Hepatocyte (in vitro differentiated cells): ENCODE measurements at regions not wholly inside any gene's neighbourhood (a gene's known extent, or its start where the extent isn't known, plus 50 kb on each side); places are given as distances from the start of the nearest gene placed in this dataset.

Experiments used
- DNase-seq: peaks from one replicate; pipeline ENCODE4 v3.0.0-alpha.2; 2016; ENCODE audit warnings: low spot score
- H2AFZ ChIP-seq: fragments of 200-600 bp; sonication (generic); 2 replicates; pipeline ENCODE4 v1.6.0; 2016; ENCODE audit warnings: antibody characterized with exemption, mild to moderate bottlenecking
- H3K27ac ChIP-seq: fragments of 200-600 bp; sonication (generic); 2 replicates; pipeline ENCODE4 v1.5.1; 2016; ENCODE audit warnings: mild to moderate bottlenecking
- H3K27me3 ChIP-seq: fragments of 200-600 bp; sonication (generic); 2 replicates; pipeline ENCODE4 v1.6.1; 2016
- H3K36me3 ChIP-seq: fragments of 200-600 bp; sonication (generic); replicated peaks from 2 replicates; pipeline ENCODE4 v1.5.1; 2016; ENCODE audit warnings: low read depth; ENCODE audit not compliant: insufficient read depth
- H3K4me1 ChIP-seq: fragments of 200-600 bp; sonication (generic); 2 replicates; pipeline ENCODE4 v1.5.1; 2016; ENCODE audit warnings: mild to moderate bottlenecking, moderate library complexity; ENCODE audit not compliant: insufficient read depth
- H3K4me2 ChIP-seq: fragments of 200-600 bp; sonication (generic); 2 replicates; pipeline ENCODE4 v1.6.0; 2016
- H3K4me3 ChIP-seq: fragments of 200-600 bp; sonication (generic); 2 replicates; pipeline ENCODE4 v1.5.1; 2016; ENCODE audit warnings: mild to moderate bottlenecking
- H3K79me2 ChIP-seq: fragments of 200-600 bp; sonication (generic); 2 replicates; pipeline ENCODE4 v1.6.0; 2017; ENCODE audit warnings: mild to moderate bottlenecking
- H3K9me2 ChIP-seq: fragments of 200-600 bp; sonication (generic); replicated peaks from 2 replicates; pipeline ENCODE4 v1.6.0; 2017; ENCODE audit warnings: mild to moderate bottlenecking; ENCODE audit not compliant: insufficient read depth
- H3K9me3 ChIP-seq: fragments of 200-600 bp; sonication (generic); 2 replicates; pipeline ENCODE4 v1.5.1; 2016; ENCODE audit warnings: low read depth, mild to moderate bottlenecking
- H4K20me1 ChIP-seq: fragments of 200-600 bp; sonication (generic); 2 replicates; pipeline ENCODE4 v1.6.0; 2016; ENCODE audit warnings: mild to moderate bottlenecking; ENCODE audit not compliant: insufficient read depth, poor library complexity, severe bottlenecking
- CTCF ChIP-seq: fragments of 200-600 bp; sonication (generic); IDR thresholded peaks from 2 replicates; pipeline ENCODE4 v1.5.1; 2016; ENCODE audit warnings: antibody characterized with exemption, mild to moderate bottlenecking; ENCODE audit not compliant: poor library complexity
- EZH2 ChIP-seq: fragments of 200-600 bp; sonication (generic); IDR thresholded peaks from 2 replicates; pipeline ENCODE4 v1.6.1; 2016; ENCODE audit warnings: antibody characterized with exemption, mild to moderate bottlenecking, borderline replicate concordance
- EZH2phosphoT487 ChIP-seq: fragments of 200-600 bp; sonication (generic); IDR thresholded peaks from one replicate; pipeline ENCODE4 v1.6.1; 2018; ENCODE audit warnings: antibody characterized with exemption, mild to moderate bottlenecking, low read depth, moderate library complexity; ENCODE audit not compliant: unreplicated experiment, severe bottlenecking
- WGBS: methylation state at CpG from one replicate; pipeline ENCODE4 v1.1.6; 2016; ENCODE audit warnings: low lambda C conversion rate; ENCODE audit errors: missing lambda C conversion rate; 5-methylcytosine and 5-hydroxymethylcytosine counted together

- Histone ChIP-seq H3K9me2 (no peaks in the 10 kb centered on the region), H2AFZ (no peak overlapping the region), H3K4me2 (no peak overlapping the region), H3K27me3 (no peaks in the 10 kb centered on the region), H3K9me3 (no peaks in the 10 kb centered on the region), H3K79me2 (no peaks in the 10 kb centered on the region), H3K36me3 (no peaks in the 10 kb centered on the region), H3K27ac (no peak overlapping the region), H4K20me1 (no peaks in the 10 kb centered on the region), H3K4me1 (no peaks in the 10 kb centered on the region), H3K4me3 (no peak overlapping the region)
- no peak for TF ChIP-seq EZH2phosphoT487
- no peak for TF ChIP-seq CTCF
- no peak for TF ChIP-seq EZH2
- WGBS: 64% methylated on average over 3 of the region's 3 CpGs
- no peak for DNase-seq
Measured at GRCh38 chr1:217190359-217190758, 440.5 kb downstream of the GPATCH2 start.

- Histone ChIP-seq H3K4me1 (no peaks in the 10 kb centered on the region), H4K20me1 (no peaks in the 10 kb centered on the region), H3K9me3 (no peaks in the 10 kb centered on the region), H3K27me3 (no peaks in the 10 kb centered on the region), H3K4me3 (no peak overlapping the region), H2AFZ (no peak overlapping the region), H3K4me2 (no peak overlapping the region), H3K9me2 (no peaks in the 10 kb centered on the region), H3K27ac (no peak overlapping the region), H3K79me2 (no peaks in the 10 kb centered on the region), H3K36me3 (no peaks in the 10 kb centered on the region)
- TF ChIP-seq EZH2phosphoT487 (no peak), CTCF (no peak), EZH2 (no peak)
- no peak for DNase-seq
- WGBS: 94% methylated on average over 1 of the region's 1 CpG
Measured at GRCh38 chr1:217189362-217189761, 441.5 kb downstream of the GPATCH2 start.

GRCh38 chr1:217188280-217189237 is 442.3 kb downstream of the GPATCH2 start:
- no peaks in the 10 kb centered on the region for H4K20me1 ChIP-seq
- H3K4me1 ChIP-seq: no peaks in the 10 kb centered on the region
- no peaks in the 10 kb centered on the region for H3K36me3 ChIP-seq
- no peaks in the 10 kb centered on the region for H3K9me2 ChIP-seq
- no peak overlapping the region for H3K4me3 ChIP-seq
- no peaks in the 10 kb centered on the region for H3K27me3 ChIP-seq
- TF ChIP-seq EZH2: no peak
- TF ChIP-seq EZH2phosphoT487: no peak
- TF ChIP-seq CTCF: no peak
- H3K4me2 ChIP-seq: no peak overlapping the region
- no peaks in the 10 kb centered on the region for H3K9me3 ChIP-seq
- H2AFZ ChIP-seq: no peak overlapping the region
- DNase-seq: peak; percentile 34
- H3K27ac ChIP-seq: peak overlapping the region; percentile 29
- WGBS: 58% methylated on average over 7 of the region's 7 CpGs
- H3K79me2 ChIP-seq: no peaks in the 10 kb centered on the region
